Glutamatergic neuron (in vitro differentiated cells): ENCODE measurements at regions not wholly inside any gene's neighbourhood (a gene's known extent, or its start where the extent isn't known, plus 50 kb on each side); places are given as distances from the start of the nearest gene placed in this dataset.

ENCODE experiments used
- DNase-seq: peaks from one replicate; pipeline ENCODE4 v3.0.0; 2022
- H3K27ac Mint-ChIP-seq: one replicate; pipeline ENCODE4 v1.8.0; 2020; ENCODE audit warnings: mild to moderate bottlenecking, mixed read lengths, inconsistent platforms; ENCODE audit not compliant: unreplicated experiment
- H3K27me3 Mint-ChIP-seq: one replicate; pipeline ENCODE4 v1.8.0; 2020; ENCODE audit warnings: mild to moderate bottlenecking, moderate library complexity, mixed read lengths, inconsistent platforms; ENCODE audit not compliant: unreplicated experiment
- H3K36me3 Mint-ChIP-seq: one replicate; pipeline ENCODE4 v1.8.0; 2020; ENCODE audit warnings: mild to moderate bottlenecking, mixed read lengths, inconsistent platforms; ENCODE audit not compliant: unreplicated experiment
- H3K4me1 Mint-ChIP-seq: one replicate; pipeline ENCODE4 v1.8.0; 2020; ENCODE audit warnings: mild to moderate bottlenecking, low read depth, mixed read lengths, inconsistent platforms; ENCODE audit not compliant: unreplicated experiment
- H3K4me3 Mint-ChIP-seq: one replicate; pipeline ENCODE4 v1.8.0; 2020; ENCODE audit warnings: mild to moderate bottlenecking, mixed read lengths, inconsistent platforms; ENCODE audit not compliant: unreplicated experiment
- H3K9me3 Mint-ChIP-seq: one replicate; pipeline ENCODE4 v1.8.0; 2020; ENCODE audit warnings: mild to moderate bottlenecking, moderate library complexity, mixed read lengths, inconsistent platforms; ENCODE audit not compliant: unreplicated experiment
- CTCF ChIP-seq: fragments of 200-600 bp; sonication (generic); IDR thresholded peaks from one replicate; pipeline ENCODE4 v1.5.0; 2021; ENCODE audit not compliant: partially characterized antibody, unreplicated experiment

- no peak overlapping the region for H3K4me3 Mint-ChIP-seq
- TF ChIP-seq CTCF = no peak
- no peaks in the 10 kb centered on the region for H3K4me1 Mint-ChIP-seq
- no peak for DNase-seq
- H3K36me3 Mint-ChIP-seq = no peaks in the 10 kb centered on the region
- H3K9me3 Mint-ChIP-seq = no peaks in the 10 kb centered on the region
- peaks cover 2% of the 10 kb centered on the region for H3K27me3 Mint-ChIP-seq
- no peak overlapping the region for H3K27ac Mint-ChIP-seq
Observed at GRCh38 chr4:151955721-151956380, 195.0 kb upstream of the GATB start.

GRCh38 chr4:151953795-151954372, 193.1 kb upstream of the GATB start:
- Mint-ChIP-seq H3K4me3 (no peak overlapping the region), H3K9me3 (no peaks in the 10 kb centered on the region), H3K4me1 (no peaks in the 10 kb centered on the region), H3K27me3 (peaks cover 2% of the 10 kb centered on the region), H3K36me3 (no peaks in the 10 kb centered on the region), H3K27ac (no peak overlapping the region)
- no peak for DNase-seq
- TF ChIP-seq CTCF = no peak

GRCh38 chr4:151953312-151953711, 192.5 kb upstream of the GATB start:
- no peaks in the 10 kb centered on the region for H3K4me1 Mint-ChIP-seq
- no peaks in the 10 kb centered on the region for H3K36me3 Mint-ChIP-seq
- no peak for TF ChIP-seq CTCF
- no peak for DNase-seq
- H3K27ac Mint-ChIP-seq = no peak overlapping the region
- H3K9me3 Mint-ChIP-seq = no peaks in the 10 kb centered on the region
- H3K4me3 Mint-ChIP-seq = no peak overlapping the region
- peaks cover 2% of the 10 kb centered on the region for H3K27me3 Mint-ChIP-seq

- Mint-ChIP-seq H3K4me3 (no peak overlapping the region), H3K27ac (no peak overlapping the region), H3K4me1 (no peaks in the 10 kb centered on the region), H3K27me3 (peaks cover 2% of the 10 kb centered on the region), H3K36me3 (peaks cover 4% of the 10 kb centered on the region), H3K9me3 (no peaks in the 10 kb centered on the region)
- DNase-seq = no peak
- TF ChIP-seq CTCF = no peak
Observed at GRCh38 chr4:151952711-151953254, 192.0 kb upstream of the GATB start.

- TF ChIP-seq CTCF = no peak
- H3K27ac Mint-ChIP-seq = no peak overlapping the region
- H3K27me3 Mint-ChIP-seq = peaks cover 2% of the 10 kb centered on the region
- H3K9me3 Mint-ChIP-seq = no peaks in the 10 kb centered on the region
- no peak overlapping the region for H3K4me3 Mint-ChIP-seq
- no peak for DNase-seq
- H3K36me3 Mint-ChIP-seq = peaks cover 10% of the 10 kb centered on the region
- H3K4me1 Mint-ChIP-seq = no peaks in the 10 kb centered on the region
Observed at GRCh38 chr4:151952137-151952536, 191.3 kb upstream of the GATB start.
